Hematopoietic multipotent progenitor cell treated with erythropoietin and hydrocortisone succinate and interleukin-3 and kit ligand, for 6 days (in vitro differentiated cells): ENCODE measurements at regions not wholly inside any gene's neighbourhood (a gene's known extent, or its start where the extent isn't known, plus 50 kb on each side); places are given as distances from the start of the nearest gene placed in this dataset.

Experiments used
- DNase-seq: peaks from one replicate; pipeline ENCODE4 v3.0.0-alpha.2; 2015

- peak; percentile 30 for DNase-seq
Observed at GRCh38 chr4:138414202-138414601, 172.1 kb upstream of the SLC7A11 start.

- no peak for DNase-seq
Observed at GRCh38 chr4:138413273-138413672, 171.1 kb upstream of the SLC7A11 start.

- DNase-seq, result no peak
Observed at GRCh38 chr4:138412847-138413246, 170.7 kb upstream of the SLC7A11 start.

- DNase-seq, result no peak
Observed at GRCh38 chr4:138410266-138410665, 168.1 kb upstream of the SLC7A11 start.

GRCh38 chr4:138409670-138410069, 167.5 kb upstream of the SLC7A11 start:
- DNase-seq, result no peak

GRCh38 chr4:138408758-138409157, 166.6 kb upstream of the SLC7A11 start:
- DNase-seq, result no peak

- no peak for DNase-seq
Observed at GRCh38 chr4:138407329-138407728, 165.2 kb upstream of the SLC7A11 start.

- peak; percentile 41 for DNase-seq
Observed at GRCh38 chr4:138406876-138407275, 164.7 kb upstream of the SLC7A11 start.

GRCh38 chr4:138405934-138406567, 163.9 kb upstream of the SLC7A11 start:
- peak; percentile 80 for DNase-seq

GRCh38 chr4:138405466-138405891, 163.3 kb upstream of the SLC7A11 start:
- DNase-seq, result peak; percentile 8

GRCh38 chr4:138404801-138405200, 162.7 kb upstream of the SLC7A11 start:
- DNase-seq, result no peak

GRCh38 chr4:138404251-138404650, 162.1 kb upstream of the SLC7A11 start:
- no peak for DNase-seq

- DNase-seq, result no peak
Observed at GRCh38 chr4:138401334-138401733, 159.2 kb upstream of the SLC7A11 start.

- no peak for DNase-seq
Observed at GRCh38 chr4:138400543-138400942, 158.4 kb upstream of the SLC7A11 start.

GRCh38 chr4:138400066-138400465, 157.9 kb upstream of the SLC7A11 start:
- no peak for DNase-seq

GRCh38 chr4:138399081-138399480, 156.9 kb upstream of the SLC7A11 start:
- DNase-seq, result no peak

GRCh38 chr4:138398322-138398721, 156.2 kb upstream of the SLC7A11 start:
- no peak for DNase-seq

- DNase-seq, result peak; percentile 34
Observed at GRCh38 chr4:138393886-138394610, 151.9 kb upstream of the SLC7A11 start.

- DNase-seq, result peak; percentile 20
Observed at GRCh38 chr4:138392751-138393308, 150.7 kb upstream of the SLC7A11 start.

- DNase-seq, result no peak
Observed at GRCh38 chr4:138389976-138390685, 148.0 kb upstream of the SLC7A11 start.

- no peak for DNase-seq
Observed at GRCh38 chr4:138374947-138375346, 132.8 kb upstream of the SLC7A11 start.

GRCh38 chr4:138367942-138368341, 125.8 kb upstream of the SLC7A11 start:
- no peak for DNase-seq

GRCh38 chr4:138352446-138352845, 110.3 kb upstream of the SLC7A11 start:
- DNase-seq, result peak; percentile 51

GRCh38 chr4:138348055-138348454, 105.9 kb upstream of the SLC7A11 start:
- DNase-seq, result no peak
